Suprapubic skin (tissue), 3 donors: ENCODE measurements at regions not wholly inside any gene's neighbourhood (a gene's known extent, or its start where the extent isn't known, plus 50 kb on each side); places are given as distances from the start of the nearest gene placed in this dataset.

Source experiments
- POLR2AphosphoS5 ChIP-seq, 3 donors: sonication (generic); formaldehyde crosslinking; IDR thresholded peaks; one replicate each; pipeline ENCODE4 v1.6.1; 2017; ENCODE audit warnings: antibody characterized with exemption in 3 of 3
- TF ChIP-seq, protein P1 (sequence below), 2 donors: fragments of 200-600 bp in 1 of 2; fragments of 450-650 bp in 1 of 2; sonication (generic) in 1 of 2; IDR thresholded peaks; one replicate each; pipeline ENCODE4 v1.5.1; 2016 to 2019; ENCODE audit warnings: antibody characterized with exemption in 2 of 2, mild to moderate bottlenecking in 1 of 2, moderate library complexity in 1 of 2

DNA sequence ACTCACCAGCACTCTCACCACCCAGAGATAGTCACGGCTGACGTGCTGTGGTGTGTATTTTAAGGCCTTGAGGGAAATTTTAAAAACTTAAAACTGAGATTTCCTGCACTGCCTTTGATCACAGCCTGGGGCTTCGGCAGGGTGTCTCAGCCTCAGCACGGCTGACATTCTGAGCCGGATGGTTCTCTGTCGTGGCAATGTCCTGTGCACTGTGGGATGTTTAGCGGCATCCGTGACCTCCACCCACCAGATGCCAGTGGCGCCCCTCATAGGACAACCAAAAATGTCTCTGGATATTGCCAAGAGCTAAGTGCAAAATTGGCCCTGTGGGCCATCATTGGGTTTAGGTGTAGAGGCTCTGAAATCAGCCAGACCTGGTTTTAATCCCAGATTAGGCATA lies 142.2 kb upstream of the KCNG1 start:
- TF ChIP-seq POLR2AphosphoS5 (IDR thresholded peaks at IDR 0.05): no peak
- TF ChIP-seq, protein P1, sequence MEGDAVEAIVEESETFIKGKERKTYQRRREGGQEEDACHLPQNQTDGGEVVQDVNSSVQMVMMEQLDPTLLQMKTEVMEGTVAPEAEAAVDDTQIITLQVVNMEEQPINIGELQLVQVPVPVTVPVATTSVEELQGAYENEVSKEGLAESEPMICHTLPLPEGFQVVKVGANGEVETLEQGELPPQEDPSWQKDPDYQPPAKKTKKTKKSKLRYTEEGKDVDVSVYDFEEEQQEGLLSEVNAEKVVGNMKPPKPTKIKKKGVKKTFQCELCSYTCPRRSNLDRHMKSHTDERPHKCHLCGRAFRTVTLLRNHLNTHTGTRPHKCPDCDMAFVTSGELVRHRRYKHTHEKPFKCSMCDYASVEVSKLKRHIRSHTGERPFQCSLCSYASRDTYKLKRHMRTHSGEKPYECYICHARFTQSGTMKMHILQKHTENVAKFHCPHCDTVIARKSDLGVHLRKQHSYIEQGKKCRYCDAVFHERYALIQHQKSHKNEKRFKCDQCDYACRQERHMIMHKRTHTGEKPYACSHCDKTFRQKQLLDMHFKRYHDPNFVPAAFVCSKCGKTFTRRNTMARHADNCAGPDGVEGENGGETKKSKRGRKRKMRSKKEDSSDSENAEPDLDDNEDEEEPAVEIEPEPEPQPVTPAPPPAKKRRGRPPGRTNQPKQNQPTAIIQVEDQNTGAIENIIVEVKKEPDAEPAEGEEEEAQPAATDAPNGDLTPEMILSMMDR (IDR thresholded peaks at IDR 0.05): no peak
